ENCODE measurements at regions not wholly inside any gene's neighbourhood (a gene's known extent, or its start where the extent isn't known, plus 50 kb on each side); places are given as distances from the start of the nearest gene placed in this dataset.

DNA sequence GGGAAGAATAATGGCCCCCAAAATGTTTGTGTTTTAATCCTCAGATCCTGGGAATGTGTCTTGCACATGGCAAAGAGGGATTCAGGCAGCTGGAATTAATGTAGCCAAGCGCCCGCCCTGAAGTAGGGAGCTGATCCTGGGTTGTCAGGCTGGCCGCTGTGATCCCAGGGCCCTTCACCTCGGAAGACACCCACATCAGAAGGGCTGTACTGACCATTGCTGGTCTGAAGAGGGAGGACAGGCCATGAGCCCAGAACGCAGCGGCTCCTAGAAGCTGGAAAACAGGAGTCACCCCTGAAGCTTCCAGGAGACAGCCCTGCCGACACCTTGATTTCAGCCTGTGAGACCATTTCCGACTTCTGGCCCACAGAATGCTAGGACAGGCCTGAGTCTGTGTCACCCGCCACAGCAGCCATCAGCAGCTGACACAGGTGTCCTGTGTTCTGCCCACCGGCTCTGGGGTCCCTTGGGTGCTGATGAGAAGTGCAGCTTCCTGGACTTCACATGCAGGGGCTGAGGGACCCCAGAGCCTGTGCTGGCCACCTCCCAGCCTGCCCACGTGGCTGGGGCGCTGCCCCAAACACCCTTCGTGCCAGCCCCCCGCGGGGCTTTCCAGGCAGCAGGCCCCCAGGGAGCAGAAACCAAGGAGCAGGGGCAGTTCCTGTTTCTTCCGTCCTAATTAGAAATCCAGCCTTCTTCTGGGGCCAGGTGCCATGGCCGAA lies 86.3 kb downstream of the ERMARD start:
- TF ChIP-seq, protein P1, sequence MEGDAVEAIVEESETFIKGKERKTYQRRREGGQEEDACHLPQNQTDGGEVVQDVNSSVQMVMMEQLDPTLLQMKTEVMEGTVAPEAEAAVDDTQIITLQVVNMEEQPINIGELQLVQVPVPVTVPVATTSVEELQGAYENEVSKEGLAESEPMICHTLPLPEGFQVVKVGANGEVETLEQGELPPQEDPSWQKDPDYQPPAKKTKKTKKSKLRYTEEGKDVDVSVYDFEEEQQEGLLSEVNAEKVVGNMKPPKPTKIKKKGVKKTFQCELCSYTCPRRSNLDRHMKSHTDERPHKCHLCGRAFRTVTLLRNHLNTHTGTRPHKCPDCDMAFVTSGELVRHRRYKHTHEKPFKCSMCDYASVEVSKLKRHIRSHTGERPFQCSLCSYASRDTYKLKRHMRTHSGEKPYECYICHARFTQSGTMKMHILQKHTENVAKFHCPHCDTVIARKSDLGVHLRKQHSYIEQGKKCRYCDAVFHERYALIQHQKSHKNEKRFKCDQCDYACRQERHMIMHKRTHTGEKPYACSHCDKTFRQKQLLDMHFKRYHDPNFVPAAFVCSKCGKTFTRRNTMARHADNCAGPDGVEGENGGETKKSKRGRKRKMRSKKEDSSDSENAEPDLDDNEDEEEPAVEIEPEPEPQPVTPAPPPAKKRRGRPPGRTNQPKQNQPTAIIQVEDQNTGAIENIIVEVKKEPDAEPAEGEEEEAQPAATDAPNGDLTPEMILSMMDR (IDR thresholded peaks at IDR 0.05): no peak
- no peak for TF ChIP-seq POLR2A (IDR thresholded peaks at IDR 0.05)

Measured in testis (tissue), 2 donors.